Putamen (tissue), 1 donor: ENCODE measurements at regions not wholly inside any gene's neighbourhood (a gene's known extent, or its start where the extent isn't known, plus 50 kb on each side); places are given as distances from the start of the nearest gene placed in this dataset.
"Not testable (repeated sequence)": the region's sequence is repeated elsewhere in the genome, so short reads cannot be mapped to it uniquely, and the experiment has no call there.

Experiments
- DNase-seq: peaks from one replicate; pipeline ENCODE4 v3.0.0-alpha.2; 2016; ENCODE audit warnings: low spot score

DNA sequence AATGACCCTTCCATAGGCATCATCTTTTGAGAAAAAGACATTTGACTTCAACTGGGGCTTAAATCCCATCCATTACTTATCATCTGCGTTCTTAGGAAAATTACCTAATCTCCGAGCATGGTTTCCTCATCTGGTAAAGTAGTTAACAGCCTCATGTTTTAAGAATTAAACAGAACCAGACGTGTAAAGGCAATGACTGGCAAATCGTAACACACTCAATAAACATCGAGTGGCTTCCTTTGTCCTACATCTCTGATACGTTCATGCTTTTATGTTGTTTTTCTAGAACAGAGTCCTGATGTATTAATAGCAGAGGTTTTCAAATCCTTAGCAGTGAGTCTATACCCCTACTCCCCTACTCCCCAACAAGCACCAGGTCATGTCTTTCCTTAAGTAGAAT is 189.7 kb upstream of the RGS6 start:
- DNase-seq = no peak

DNA sequence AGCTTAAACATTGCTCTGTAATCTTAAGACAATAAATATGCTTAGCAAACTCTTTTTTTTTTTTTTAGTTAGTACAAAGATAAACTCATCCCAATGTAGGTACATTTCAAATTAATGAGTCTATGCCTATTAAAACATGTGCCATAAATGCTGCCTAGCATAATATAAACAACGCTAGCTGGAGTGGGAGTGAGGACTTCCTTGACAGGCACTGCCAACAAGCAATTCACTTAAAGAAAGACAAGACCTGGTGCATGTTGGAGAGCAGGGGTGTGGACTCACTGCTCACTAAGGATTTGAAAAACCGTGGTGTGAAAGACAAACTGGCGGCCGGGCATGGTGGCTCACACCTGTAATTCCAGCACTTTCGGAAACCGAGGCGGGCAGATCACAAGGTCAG is 187.2 kb upstream of the RGS6 start:
- DNase-seq = no peak

DNA sequence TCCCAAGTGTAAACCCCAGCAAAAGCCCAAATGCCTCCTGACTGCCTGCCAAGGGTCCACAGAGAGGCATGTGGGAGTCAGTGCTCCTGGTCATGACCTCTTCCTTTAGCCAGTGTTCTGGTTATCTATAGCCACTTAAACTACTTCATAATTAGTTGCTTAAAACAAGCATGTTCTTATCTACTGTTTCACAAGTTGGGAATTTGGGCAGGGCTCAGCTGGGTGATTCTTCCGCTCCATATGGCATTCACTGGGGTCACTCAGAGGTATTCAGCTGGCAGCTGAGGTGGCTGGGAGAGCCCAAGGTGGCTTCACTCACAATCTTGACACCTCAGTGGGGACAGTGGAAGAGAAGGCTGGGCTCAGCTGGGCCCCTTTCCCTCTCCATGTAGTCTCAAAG is 184.0 kb upstream of the RGS6 start:
- DNase-seq = no peak

DNA sequence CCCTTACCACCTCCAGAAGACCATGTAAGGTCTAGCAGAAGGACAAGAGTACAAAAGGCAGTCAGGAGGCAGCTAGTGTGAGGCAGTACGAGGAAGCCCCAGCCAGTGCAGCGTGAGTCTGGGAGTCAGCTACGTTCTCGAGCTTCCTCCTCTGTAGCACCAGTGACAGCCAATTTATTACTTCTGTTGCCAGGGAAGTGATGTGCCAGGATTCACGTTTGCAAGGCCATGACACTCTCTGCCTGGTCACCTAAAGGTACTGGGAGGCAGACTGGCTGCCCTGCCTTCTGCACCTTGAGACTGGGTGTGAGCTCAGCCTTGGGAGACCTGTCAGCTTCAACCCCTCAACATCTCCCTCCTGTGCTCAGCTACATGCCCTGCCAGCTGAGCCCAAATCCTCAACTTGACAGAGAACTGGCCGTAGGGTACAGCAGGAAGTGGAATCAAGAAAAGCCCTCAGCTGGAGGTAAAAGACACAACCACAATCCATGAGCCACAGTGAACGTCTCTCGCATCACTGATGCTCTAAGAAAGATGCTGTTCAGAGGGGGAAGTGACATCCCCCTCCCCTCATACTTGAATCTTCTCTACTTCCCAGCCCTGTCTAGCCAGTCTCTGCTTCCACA is 182.5 kb upstream of the RGS6 start:
- no peak for DNase-seq

DNA sequence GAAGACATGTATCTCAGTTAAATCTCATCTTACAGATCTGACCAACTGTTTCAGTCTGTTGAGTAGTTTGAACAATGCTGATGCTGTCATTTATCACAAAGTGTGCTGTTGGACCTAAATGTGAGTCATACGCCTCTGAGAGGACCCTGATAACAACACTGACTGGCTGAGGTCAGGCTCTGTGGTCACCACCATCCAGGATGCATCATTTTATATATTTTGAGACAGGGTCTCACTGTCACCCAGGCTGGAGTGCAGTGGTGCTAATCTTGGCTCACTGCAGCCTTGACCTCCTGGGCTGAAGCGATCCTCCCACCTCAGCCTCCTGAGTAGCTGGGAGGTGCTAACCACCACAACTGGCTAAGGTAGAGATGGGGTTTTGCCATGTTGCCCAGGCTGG is 181.0 kb upstream of the RGS6 start:
- DNase-seq = no peak

DNA sequence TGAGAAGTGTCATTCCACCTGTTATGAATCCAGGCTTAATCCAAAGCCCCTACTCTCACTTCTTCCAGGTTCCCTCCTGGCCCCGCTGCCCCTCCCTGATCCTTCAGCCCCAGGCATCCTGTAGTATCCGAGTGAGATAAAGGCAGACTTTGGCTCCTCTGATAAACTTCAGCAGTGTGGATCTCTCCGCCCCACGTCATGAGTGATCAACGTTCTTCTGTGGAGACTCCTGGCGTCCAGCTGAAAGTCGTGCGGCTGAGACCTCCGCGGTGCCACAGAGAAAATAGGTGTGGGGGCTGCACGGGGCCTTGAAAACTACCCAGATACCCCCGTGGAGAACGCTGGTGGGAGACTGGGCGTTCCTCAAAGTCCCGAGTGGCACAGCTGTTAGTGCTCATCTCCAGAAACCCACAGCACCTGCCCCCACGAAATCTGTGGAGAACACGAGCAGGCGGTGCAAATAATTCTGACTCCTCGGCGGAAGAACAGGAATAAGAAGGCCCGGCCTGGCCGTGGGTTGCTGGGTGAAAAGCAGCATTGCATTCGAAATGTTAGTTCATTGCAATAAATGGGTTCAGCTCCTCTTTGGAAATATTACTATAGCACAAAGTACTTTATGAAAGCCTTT is 180.0 kb upstream of the RGS6 start:
- peak; percentile 25 for DNase-seq

DNA sequence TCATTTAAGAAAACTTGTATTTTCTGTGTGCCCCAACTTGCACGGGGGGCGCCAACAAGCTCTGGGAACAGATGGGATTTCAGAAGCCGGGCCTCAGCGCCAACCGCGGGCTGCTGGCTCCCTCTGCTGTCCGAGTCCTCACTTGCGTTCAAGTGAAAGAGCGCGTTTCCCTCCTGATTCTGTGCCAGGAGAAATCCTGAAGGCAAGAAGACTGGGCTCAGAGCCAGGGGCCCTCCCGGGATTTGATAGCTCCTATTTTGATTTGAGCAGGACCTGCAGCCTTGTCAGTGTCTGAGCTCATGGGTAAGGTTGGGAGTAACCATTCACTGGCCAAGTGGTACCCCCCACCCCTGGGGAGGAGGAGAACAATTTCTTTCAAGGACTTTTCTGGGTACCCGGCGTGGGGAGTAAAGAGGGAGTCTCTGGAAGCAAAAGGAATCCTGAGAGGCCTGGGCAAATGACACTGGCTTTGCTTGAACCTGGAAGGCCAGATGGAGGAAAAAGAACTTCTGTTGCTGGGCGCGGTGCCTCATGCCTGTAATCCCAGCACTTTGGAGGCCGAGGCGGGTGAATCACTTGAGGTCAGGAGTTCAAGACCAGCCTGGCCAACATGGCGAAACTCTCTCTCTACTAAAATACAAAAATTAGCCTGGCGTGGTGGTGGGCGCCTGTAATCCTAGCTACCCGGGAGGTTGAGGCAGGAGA is 179.0 kb upstream of the RGS6 start:
- DNase-seq = peak; percentile 80

DNA sequence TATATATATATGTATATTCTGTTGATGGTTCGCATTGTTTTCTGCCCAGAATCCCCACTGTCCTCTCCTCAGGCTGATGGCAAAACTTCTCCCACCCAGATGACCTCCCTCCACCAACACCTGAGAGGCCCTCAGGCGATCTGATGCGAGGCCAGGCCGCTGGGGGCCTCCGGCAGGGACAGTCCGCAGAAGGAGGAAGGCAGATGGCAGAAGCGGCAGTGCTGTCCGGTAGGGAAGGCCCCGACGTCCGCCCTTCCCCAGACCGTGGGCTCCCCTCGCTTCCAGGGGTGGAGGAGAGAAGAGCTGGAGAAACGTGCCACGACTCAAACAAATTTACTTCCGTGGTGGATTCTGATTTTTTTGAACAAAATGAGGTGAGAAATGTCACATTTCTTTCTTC is 178.3 kb upstream of the RGS6 start:
- no peak for DNase-seq

DNA sequence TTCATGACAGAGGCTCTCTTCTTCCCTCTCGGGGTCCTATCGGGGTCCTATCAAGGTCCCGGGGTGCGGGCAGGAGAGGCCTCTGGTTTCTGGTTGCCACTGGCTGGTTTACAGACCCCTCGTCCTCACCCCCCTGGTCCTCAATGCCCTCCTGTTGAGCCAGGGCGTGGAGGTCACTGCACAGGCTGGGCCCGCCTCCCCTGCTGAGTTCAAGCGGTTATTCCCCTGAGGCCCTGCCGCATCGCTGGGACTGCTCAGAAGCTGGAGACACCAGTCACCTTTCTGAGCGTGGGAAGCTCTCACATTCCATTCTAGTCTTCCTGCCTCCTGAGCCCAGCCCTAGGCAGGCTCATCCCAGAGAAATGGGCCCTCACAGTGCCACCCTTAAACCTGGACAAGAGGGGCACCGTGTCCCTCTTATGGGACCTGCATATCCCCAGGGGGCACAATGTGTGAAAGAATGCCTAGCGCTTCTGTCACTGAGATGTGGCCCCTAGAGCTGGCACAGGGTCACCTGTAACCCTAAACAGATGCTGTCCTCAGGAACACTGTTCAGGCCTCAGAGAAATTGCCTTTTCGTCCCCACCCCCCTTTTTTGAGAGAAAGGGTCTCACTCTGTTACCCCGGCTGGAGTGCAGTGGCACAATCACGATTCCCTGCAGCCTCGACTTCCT is 177.7 kb upstream of the RGS6 start:
- no peak for DNase-seq

DNA sequence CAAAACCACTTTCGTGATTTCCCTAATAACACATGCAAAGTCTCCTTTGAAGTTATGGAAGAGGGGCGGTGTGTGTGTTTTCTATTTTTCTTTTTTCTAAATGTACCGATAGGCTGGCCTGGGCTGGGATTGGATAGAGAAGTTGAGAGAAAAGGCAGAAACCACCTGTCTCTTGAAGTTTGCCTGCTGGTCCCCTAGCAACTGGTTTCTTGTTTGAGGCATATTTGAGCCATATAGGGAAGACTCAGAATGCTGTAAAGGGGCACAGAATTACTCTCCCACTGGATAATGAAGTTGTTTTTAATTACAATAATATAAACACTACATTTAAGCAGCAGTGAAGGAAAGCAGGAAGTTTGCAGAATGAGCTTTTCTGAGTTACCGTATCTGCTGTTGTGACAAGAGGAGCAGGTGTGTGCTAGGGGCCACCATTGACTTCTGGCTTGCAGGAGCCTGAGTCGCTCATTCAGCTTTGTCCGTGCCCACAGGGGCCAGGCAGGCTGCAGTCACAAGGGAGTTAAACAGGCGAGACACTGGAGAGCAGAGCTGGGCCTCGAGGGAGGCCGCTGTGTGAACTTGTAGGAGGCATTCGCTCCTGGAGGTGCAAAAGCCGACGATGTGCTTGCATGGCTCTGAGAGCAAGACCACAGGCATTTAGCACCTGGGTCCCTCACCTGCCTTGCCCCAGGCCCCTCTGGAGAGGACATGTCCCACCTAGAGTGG is 173.8 kb upstream of the RGS6 start:
- DNase-seq = no peak

DNA sequence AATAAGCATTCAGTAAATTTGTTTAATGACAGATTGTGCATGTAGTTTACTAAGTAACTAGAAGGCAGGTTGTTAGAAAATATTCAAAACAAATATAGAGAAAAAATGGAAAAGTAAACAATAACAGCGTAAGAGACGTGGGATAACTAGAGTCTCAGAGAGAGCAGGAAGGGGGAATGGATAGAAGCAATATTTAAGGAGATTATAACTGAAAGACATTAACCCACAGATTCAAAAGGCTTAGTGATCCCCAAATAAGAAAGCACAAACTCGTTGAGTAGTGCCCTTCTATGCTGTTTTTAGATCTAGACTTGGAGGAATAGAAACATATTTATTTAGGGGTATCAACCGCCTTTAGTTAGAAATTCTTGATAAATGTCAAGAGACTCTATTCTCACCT is 169.7 kb upstream of the RGS6 start:
- DNase-seq = no peak

DNA sequence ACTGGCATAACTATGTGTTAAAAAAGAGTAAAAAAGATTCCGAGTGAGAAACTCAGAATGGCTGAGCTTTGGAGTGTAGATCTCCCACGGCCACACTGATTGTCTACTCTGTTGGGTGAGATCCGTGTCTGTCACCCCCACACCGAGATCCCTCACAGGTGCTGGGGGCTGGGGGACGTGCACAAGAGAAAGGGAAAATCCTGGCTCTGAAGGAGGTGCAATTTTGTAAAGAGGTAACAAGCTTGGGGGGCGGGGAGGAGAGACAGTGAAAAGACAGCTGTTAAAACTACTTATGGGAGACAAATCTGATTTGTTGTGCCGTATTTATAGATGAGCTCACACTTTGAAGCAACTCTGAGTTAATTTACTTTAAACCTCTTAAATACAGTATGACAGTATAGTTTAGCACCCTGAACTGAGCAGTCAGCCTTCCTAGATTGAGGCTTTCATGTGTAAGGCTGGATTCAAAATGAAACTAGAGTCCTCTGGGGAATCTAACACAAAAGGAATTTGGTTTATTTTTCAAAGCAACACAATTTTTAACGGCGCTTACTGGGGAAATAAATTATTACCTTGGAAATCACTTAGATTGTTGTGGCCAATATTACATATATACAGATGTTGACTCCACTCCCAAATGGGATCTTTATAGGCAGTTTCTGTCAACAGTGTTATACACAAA is 167.4 kb upstream of the RGS6 start:
- DNase-seq = no peak

DNA sequence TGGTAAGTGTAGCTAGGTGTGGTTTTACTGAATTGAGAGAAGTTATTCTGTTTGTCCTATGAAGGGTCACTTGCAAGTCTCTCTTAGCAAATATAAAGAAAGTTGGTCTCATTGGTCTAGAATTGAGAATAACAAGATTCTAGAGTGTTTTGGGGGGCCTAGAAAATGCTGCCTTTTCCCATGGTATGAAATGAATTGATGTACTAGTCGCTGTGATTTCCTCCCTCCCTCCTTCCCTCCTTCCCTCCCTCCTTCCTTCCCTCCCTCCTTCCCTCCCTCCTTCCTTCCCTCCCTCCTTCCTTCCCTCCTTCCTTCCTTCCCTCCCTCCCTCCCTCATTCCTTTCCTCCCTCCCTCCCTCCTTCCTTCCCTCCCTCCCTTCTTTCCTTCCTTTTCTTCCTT is 166.7 kb upstream of the RGS6 start:
- no peak for DNase-seq

DNA sequence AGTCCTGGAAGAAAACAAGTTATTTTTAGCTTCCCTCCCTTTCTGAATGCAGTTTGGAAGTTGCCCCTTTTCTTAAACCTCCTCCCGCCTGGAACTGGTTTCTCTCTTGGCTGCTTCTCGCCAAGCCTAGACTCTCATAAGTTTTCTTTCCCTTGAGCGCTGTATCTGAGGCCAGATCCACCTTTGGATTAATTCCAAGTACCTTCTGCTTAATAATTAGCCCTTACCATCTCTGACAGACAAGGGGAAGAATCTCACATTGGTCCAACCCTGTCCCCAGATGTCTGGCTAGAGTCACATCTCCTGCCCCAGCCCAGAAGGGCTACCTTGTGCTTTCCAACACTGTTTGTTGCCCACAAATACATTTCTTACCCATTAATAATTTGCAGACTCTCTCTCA is 161.8 kb upstream of the RGS6 start:
- no peak for DNase-seq

DNA sequence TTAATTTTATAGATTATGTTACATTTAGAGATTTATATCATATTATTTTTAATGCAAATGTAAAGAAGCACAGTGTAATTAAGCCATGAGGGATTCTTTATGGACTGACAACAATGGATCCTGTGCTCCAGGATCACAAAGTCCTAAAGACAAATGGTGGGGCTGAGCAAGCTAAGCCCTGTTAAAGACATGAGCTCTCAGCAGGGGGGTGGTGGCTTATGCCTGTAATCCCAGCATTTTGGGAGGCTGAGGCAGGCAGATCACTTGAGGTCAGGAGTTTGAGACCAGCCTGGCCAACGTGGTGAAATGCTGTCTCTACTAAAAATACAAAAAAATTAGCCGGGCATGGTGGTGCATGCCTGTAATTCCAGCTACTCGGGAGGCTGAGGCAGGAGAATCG is 160.8 kb upstream of the RGS6 start:
- not testable (repeated sequence) for DNase-seq

DNA sequence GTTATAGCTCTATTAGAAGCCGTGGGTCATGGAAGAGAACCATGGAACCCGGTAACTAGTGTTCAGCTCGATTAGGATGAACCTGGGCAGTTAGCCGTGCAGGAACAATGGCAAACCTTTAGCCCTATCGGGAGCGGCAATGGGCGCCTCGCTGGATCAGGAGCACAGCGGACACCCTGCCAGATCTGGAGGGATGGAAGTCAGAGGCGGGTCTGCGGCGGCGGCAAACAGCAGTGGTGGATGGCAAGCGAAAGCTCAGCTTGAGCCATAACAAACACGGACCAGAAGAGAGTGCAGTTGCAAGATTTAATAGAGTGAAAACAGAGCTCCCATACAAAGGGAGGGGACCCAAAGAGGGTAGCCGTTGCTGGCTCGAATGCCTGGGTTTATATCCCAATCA is 160.2 kb upstream of the RGS6 start:
- not testable (repeated sequence) for DNase-seq

DNA sequence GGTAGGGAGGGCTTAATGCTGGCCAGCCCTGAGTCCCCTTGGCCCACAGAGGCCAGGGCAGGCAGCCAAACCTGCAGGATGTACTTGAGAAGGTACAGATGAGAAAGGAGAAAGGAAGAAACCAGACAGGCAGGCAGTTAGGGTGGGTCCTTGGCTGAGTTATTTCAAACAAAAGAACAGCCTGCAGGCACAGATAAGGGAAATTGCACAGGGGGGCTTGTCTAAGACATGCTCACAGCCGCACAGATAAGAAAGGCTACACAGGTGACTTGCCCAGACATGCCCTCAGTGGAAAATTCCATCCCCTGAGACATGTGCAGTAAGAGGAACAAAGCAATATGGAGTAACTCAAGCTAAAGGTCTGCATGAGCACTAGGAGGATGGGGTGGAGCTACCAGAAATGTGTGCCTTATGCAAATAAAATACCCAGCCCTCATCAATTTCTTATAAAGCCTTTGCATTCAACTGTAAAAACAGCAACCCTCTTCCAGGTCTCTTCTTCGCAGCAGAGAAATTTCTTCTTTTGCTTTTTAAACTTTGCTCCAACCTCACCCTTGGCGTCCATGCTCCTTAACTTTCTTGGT is 158.2 kb upstream of the RGS6 start:
- DNase-seq = no peak

DNA sequence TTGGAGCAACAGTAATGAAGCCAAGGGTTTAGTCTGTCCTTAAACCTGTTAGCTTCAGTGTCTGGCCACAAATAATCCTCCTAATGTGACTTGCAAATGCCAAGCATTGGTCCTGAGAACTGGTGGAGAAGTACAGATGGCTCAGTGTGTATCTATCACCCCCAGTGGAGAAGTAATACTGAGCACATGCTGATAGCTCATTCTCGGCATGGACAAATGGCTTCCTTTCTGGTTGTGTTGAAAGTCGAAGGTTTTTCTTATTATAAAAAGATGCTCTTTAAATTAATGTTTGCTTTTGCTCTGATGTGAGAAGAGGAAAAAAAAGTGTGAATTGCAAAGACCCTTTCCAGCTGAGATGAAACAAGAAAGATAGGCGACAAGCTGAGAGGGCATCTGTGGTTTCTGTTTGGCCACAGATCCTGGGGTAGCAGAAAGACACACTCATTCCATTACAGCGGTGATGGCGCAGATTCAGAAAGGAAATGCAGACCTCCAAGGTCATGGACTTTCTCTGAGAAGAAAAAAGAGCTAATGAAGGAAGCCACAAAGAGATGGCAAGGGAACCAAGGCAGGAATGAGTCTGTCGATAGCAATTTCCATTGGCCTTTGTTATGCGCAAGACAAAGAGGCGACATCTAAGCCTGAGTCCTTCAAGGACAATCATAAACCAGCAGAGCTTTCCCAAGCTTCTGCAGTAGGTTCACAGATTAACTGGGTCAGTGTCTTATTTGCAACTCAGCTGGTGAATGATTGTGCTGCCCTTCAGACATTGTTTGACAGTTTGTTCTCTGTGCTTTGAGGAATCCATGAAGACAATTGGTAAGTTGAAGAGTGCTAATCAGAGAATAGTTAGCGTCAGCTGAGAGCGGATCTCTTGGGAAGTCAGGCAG is 155.5 kb upstream of the RGS6 start:
- no peak for DNase-seq

DNA sequence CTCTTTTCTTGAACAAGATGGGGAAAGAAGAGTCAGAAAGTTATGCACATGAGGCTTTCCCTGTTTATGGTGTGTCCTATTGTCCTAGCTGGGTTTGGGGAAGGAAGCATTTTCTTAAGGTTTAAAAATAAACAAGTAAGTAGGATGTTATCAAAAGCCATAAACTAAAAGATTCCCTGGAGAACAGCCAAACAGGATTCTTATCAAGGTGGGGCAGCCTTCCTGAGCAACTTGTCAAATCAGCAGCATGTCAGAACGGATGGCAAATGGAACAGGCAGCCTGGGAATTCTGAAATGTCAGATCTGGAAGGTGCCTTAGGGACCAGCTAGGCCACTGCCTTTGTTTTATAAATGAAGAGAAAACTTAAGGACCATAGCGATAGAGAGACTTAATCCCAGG is 152.2 kb upstream of the RGS6 start:
- peak; percentile 9 for DNase-seq

DNA sequence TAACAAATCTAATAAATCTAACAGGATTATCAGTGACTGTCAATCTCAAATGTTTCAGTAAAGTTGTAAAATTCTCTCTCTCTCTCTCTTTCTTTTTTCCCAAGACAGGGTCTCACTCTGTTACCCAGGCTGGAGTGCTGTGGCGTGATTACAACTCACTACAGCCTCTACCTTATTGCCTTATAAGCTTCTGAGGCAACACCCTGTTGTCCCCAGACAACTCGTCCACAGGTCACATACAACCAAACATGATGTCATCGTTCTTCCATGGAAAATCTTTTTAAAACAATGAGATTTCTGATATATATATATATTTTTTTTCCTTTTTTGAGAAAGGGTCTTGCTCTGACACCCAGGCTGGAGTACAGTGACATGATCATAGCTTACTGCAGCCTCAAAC is 151.4 kb upstream of the RGS6 start:
- DNase-seq = no peak
